Erythroblast (primary cell): ENCODE measurements at regions not wholly inside any gene's neighbourhood (a gene's known extent, or its start where the extent isn't known, plus 50 kb on each side); places are given as distances from the start of the nearest gene placed in this dataset.

Source experiments
- GATA1 ChIP-seq: IDR thresholded peaks from 2 replicates; pipeline ENCODE4 v1.6.1; 2011; ENCODE audit warnings: low read depth, mild to moderate bottlenecking, control low read depth, low read length, moderate library complexity
- POLR2A ChIP-seq: IDR thresholded peaks from 2 replicates; pipeline ENCODE4 v1.6.1; 2011; ENCODE audit warnings: mild to moderate bottlenecking, low read length

GRCh38 chr4:102428122-102428521 lies 73.0 kb upstream of the NFKB1 start:
- TF ChIP-seq POLR2A (no peak), GATA1 (no peak)
